DND-41 (cell line): ENCODE measurements at regions not wholly inside any gene's neighbourhood (a gene's known extent, or its start where the extent isn't known, plus 50 kb on each side); places are given as distances from the start of the nearest gene placed in this dataset.

ENCODE experiments used
- CTCF ChIP-seq: IDR thresholded peaks from 2 replicates; pipeline ENCODE4 v1.5.1; 2012; ENCODE audit warnings: borderline replicate concordance, low read length, moderate library complexity, mild to moderate bottlenecking; ENCODE audit not compliant: poor library complexity, severe bottlenecking; ENCODE audit errors: extremely low read depth
- EZH2 ChIP-seq: IDR thresholded peaks from 3 replicates; pipeline ENCODE4 v1.6.1; 2012; ENCODE audit warnings: borderline replicate concordance, low read depth, mild to moderate bottlenecking, moderate library complexity, low read length, inconsistent platforms; ENCODE audit not compliant: severe bottlenecking

GRCh38 chr7:20019757-20020432 is 197.3 kb downstream of the MACC1 start:
- TF ChIP-seq CTCF (no peak), EZH2 (no peak)
